H9 (cell line): ENCODE measurements at regions not wholly inside any gene's neighbourhood (a gene's known extent, or its start where the extent isn't known, plus 50 kb on each side); places are given as distances from the start of the nearest gene placed in this dataset.

Experiments
- DNase-seq: peaks from one replicate; pipeline ENCODE4 v3.0.0-alpha.2; 2017
- H2AFZ ChIP-seq: one replicate; pipeline ENCODE4 v1.6.1; 2013; ENCODE audit warnings: mild to moderate bottlenecking, low read length, control low read depth, moderate library complexity
- H2AK5ac ChIP-seq: 2 replicates; pipeline ENCODE4 v1.6.1; 2013; ENCODE audit warnings: low read length, control low read depth, mixed read lengths; ENCODE audit not compliant: insufficient read length
- H2BK120ac ChIP-seq: one replicate; pipeline ENCODE4 v1.6.1; 2013; ENCODE audit warnings: low read depth, mild to moderate bottlenecking, low read length, control low read depth, inconsistent platforms; ENCODE audit not compliant: poor library complexity, severe bottlenecking
- H2BK12ac ChIP-seq: 2 replicates; pipeline ENCODE4 v1.6.1; 2013; ENCODE audit warnings: low read length, control low read depth, mixed read lengths, low read depth; ENCODE audit not compliant: insufficient read length
- H2BK15ac ChIP-seq: 2 replicates; pipeline ENCODE4 v1.6.1; 2013; ENCODE audit warnings: low read depth, low read length, control low read depth
- H2BK20ac ChIP-seq: one replicate; pipeline ENCODE4 v1.6.1; 2013; ENCODE audit warnings: low read depth, mild to moderate bottlenecking, low read length, control low read depth, inconsistent platforms; ENCODE audit not compliant: poor library complexity, severe bottlenecking
- H2BK5ac ChIP-seq: 2 replicates; pipeline ENCODE4 v1.6.1; 2013; ENCODE audit warnings: low read length, control low read depth, mixed read lengths; ENCODE audit not compliant: insufficient read length
- H3K14ac ChIP-seq: 2 replicates; pipeline ENCODE4 v1.6.1; 2013; ENCODE audit warnings: low read length, control low read depth; ENCODE audit not compliant: insufficient read depth
- H3K18ac ChIP-seq: 2 replicates; pipeline ENCODE4 v1.6.1; 2013; ENCODE audit warnings: low read depth, mild to moderate bottlenecking, mixed read lengths, low read length, control low read depth; ENCODE audit not compliant: insufficient read length
- H3K23ac ChIP-seq: 2 replicates; pipeline ENCODE4 v1.6.1; 2013; ENCODE audit warnings: low read length, control low read depth, mixed read lengths, low read depth; ENCODE audit not compliant: insufficient read length
- H3K23me2 ChIP-seq: 2 replicates; pipeline ENCODE4 v1.6.1; 2013; ENCODE audit warnings: low read depth, mild to moderate bottlenecking, mixed read lengths, low read length, control low read depth; ENCODE audit not compliant: insufficient read length, poor library complexity, severe bottlenecking
- H3K27ac ChIP-seq: 2 replicates; pipeline ENCODE4 v1.5.1; 2013; ENCODE audit warnings: low read length, control low read depth, mixed read lengths, low read depth; ENCODE audit not compliant: insufficient read length
- H3K27me3 ChIP-seq: 2 replicates; pipeline ENCODE4 v1.6.1; 2013; ENCODE audit warnings: low read length, control low read depth, inconsistent platforms; ENCODE audit not compliant: insufficient read depth
- H3K4ac ChIP-seq: 2 replicates; pipeline ENCODE4 v1.6.1; 2013; ENCODE audit warnings: low read depth, mild to moderate bottlenecking, control low read depth, inconsistent platforms, low read length, moderate library complexity
- H3K4me1 ChIP-seq: 2 replicates; pipeline ENCODE4 v1.6.1; 2013; ENCODE audit warnings: low read length, control low read depth, inconsistent platforms; ENCODE audit not compliant: insufficient read depth
- H3K4me2 ChIP-seq: 2 replicates; pipeline ENCODE4 v1.6.1; 2013; ENCODE audit warnings: low read length, control low read depth, mixed read lengths; ENCODE audit not compliant: insufficient read length, insufficient read depth
- H3K56ac ChIP-seq: 2 replicates; pipeline ENCODE4 v1.6.1; 2013; ENCODE audit warnings: low read depth, mild to moderate bottlenecking, mixed read lengths, low read length, control low read depth; ENCODE audit not compliant: insufficient read length
- H3K79me1 ChIP-seq: 2 replicates; pipeline ENCODE4 v1.6.1; 2013; ENCODE audit warnings: low read depth, mild to moderate bottlenecking, moderate library complexity, low read length, control low read depth, inconsistent platforms; ENCODE audit not compliant: insufficient read depth, poor library complexity, severe bottlenecking
- H3K79me2 ChIP-seq: 2 replicates; pipeline ENCODE4 v1.6.1; 2013; ENCODE audit warnings: low read length, control low read depth, inconsistent platforms; ENCODE audit not compliant: insufficient read depth
- H3K9ac ChIP-seq: 2 replicates; pipeline ENCODE4 v1.6.1; 2013; ENCODE audit warnings: low read length, control low read depth, mixed read lengths; ENCODE audit not compliant: insufficient read length; ENCODE audit errors: extremely low read depth
- H3K9me3 ChIP-seq: one replicate; pipeline ENCODE4 v1.6.1; 2013; ENCODE audit warnings: low read depth, low read length, inconsistent platforms; ENCODE audit not compliant: control insufficient read depth
- H3T11ph ChIP-seq: one replicate; pipeline ENCODE4 v1.6.1; 2013; ENCODE audit warnings: mild to moderate bottlenecking, low read length, control low read depth, inconsistent platforms
- H4K20me1 ChIP-seq: one replicate; pipeline ENCODE4 v1.6.1; 2013; ENCODE audit not compliant: control insufficient read depth, insufficient read length, insufficient read depth
- H4K5ac ChIP-seq: 2 replicates; pipeline ENCODE4 v1.6.1; 2013; ENCODE audit warnings: low read depth, mild to moderate bottlenecking, mixed read lengths, low read length, control low read depth; ENCODE audit not compliant: insufficient read length
- H4K8ac ChIP-seq: replicated peaks from 2 replicates; pipeline ENCODE4 v1.6.1; 2013; ENCODE audit warnings: low read length, control low read depth, mixed read lengths, low read depth; ENCODE audit not compliant: insufficient read length
- H4K91ac ChIP-seq: 2 replicates; pipeline ENCODE4 v1.6.1; 2013; ENCODE audit warnings: low read depth, mild to moderate bottlenecking, moderate library complexity, mixed read lengths, low read length, control low read depth; ENCODE audit not compliant: insufficient read length
- H3K27ac Mint-ChIP-seq, 3 experiments: 2 replicates in 2 of 3; 3 replicates in 1 of 3; pipeline ENCODE4 v1.8.0; 2020 to 2021; ENCODE audit warnings: mixed read lengths in 3 of 3, mild to moderate bottlenecking in 1 of 3, moderate library complexity in 1 of 3
- H3K27me3 Mint-ChIP-seq: 2 replicates; pipeline ENCODE4 v1.8.0; 2021; ENCODE audit warnings: low read depth, mild to moderate bottlenecking, moderate library complexity, mixed read lengths
- H3K36me3 Mint-ChIP-seq, 3 experiments: 2 replicates in 2 of 3; 3 replicates in 1 of 3; pipeline ENCODE4 v1.8.0; 2020 to 2021; ENCODE audit warnings: low read depth in 3 of 3, mixed read lengths in 3 of 3; ENCODE audit not compliant: insufficient read depth in 1 of 3
- H3K4me1 Mint-ChIP-seq, 2 experiments: 2 replicates each; pipeline ENCODE4 v1.8.0; 2020; ENCODE audit warnings: mixed read lengths in 2 of 2
- H3K4me3 Mint-ChIP-seq, 2 experiments: 2 replicates in 1 of 2; 3 replicates in 1 of 2; pipeline ENCODE4 v1.8.0; 2020 to 2021; ENCODE audit warnings: mild to moderate bottlenecking in 2 of 2, mixed read lengths in 2 of 2, moderate library complexity in 1 of 2
- H3K9me3 Mint-ChIP-seq, 2 experiments: 2 replicates in 1 of 2; 3 replicates in 1 of 2; pipeline ENCODE4 v1.8.0; 2020; ENCODE audit warnings: mild to moderate bottlenecking in 2 of 2, mixed read lengths in 2 of 2, moderate library complexity in 1 of 2
- CTCF ChIP-seq: fragments of 200-600 bp; sonication (generic); conservative IDR thresholded peaks from 3 replicates; pipeline ENCODE4 v1.8.0; 2021; ENCODE audit warnings: antibody characterized with exemption, mild to moderate bottlenecking
- WGBS: extraction: QIAGEN DNeasy Blood & Tissue Kit; methylation state at CpG from one replicate; pipeline ENCODE4 v1.1.7; 2013; ENCODE audit warnings: missing lambda C conversion rate, low lambda C conversion rate, mixed read lengths; ENCODE audit not compliant: insufficient read length; ENCODE audit errors: extremely low coverage; 5-methylcytosine and 5-hydroxymethylcytosine counted together

- no peaks in the 10 kb centered on the region for H3K4me1 Mint-ChIP-seq
- no peaks in the 10 kb centered on the region for H3K4me1 ChIP-seq
- H3K27me3 Mint-ChIP-seq: no peaks in the 10 kb centered on the region
- no peak for TF ChIP-seq CTCF
- no peaks in the 10 kb centered on the region for H3K23me2 ChIP-seq
- no peaks in the 10 kb centered on the region for H3K79me2 ChIP-seq
- no peak overlapping the region for H3K14ac ChIP-seq
- no peak overlapping the region for H3K23ac ChIP-seq
- no peaks in the 10 kb centered on the region for H4K20me1 ChIP-seq
- H3K9me3 Mint-ChIP-seq: no peaks in the 10 kb centered on the region; a peak in 1 of 5 replicates
- H4K5ac ChIP-seq: no peak overlapping the region
- H2AFZ ChIP-seq: no peak overlapping the region
- H2AK5ac ChIP-seq: no peak overlapping the region
- no peaks in the 10 kb centered on the region for H3K79me1 ChIP-seq
- no peak overlapping the region for H2BK15ac ChIP-seq
- H2BK120ac ChIP-seq: no peak overlapping the region
- no peaks in the 10 kb centered on the region for H3K27me3 ChIP-seq
- H3K27ac ChIP-seq: no peak overlapping the region
- H3K18ac ChIP-seq: no peak overlapping the region
- no peak overlapping the region for H3T11ph ChIP-seq
- H2BK12ac ChIP-seq: no peak overlapping the region
- H3K4me3 Mint-ChIP-seq: no peak overlapping the region
- no peak overlapping the region for H2BK20ac ChIP-seq
- H3K36me3 Mint-ChIP-seq: no peaks in the 10 kb centered on the region
- H3K4me2 ChIP-seq: no peak overlapping the region
- H3K4ac ChIP-seq: no peak overlapping the region
- DNase-seq: no peak
- no peaks in the 10 kb centered on the region for H3K9me3 ChIP-seq
- no peak overlapping the region for H4K91ac ChIP-seq
- no peak overlapping the region for H3K9ac ChIP-seq
- H3K27ac Mint-ChIP-seq: no peak overlapping the region
- no CpG with 5 or more reads among the region's 1 CpG for WGBS
- no peak overlapping the region for H2BK5ac ChIP-seq
- no peak overlapping the region for H3K56ac ChIP-seq
- no peak overlapping the region for H4K8ac ChIP-seq
These were observed 1106.2 kb upstream of the GJE1 start for GRCh38 chr6:141026504-141026903.
